ENCODE measurements at regions not wholly inside any gene's neighbourhood (a gene's known extent, or its start where the extent isn't known, plus 50 kb on each side); places are given as distances from the start of the nearest gene placed in this dataset.

DNA sequence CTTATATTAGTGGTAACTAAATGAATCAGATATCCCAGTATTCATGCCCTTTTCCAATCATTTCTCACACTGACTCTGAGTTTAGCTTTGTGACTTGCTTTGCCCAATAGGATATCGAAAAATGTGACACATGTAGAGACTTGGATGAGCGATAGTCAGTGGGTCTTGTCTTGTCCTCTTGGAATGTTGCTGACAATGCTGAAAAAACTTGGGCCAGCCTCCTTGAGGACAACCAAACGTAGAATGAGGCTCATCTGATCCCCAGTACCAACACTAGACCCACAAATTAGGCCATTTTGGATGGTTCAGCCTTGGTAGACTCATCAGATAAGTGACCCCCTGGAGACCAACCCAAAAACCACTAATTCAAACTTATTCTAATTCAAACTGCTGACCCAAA is 351.0 kb downstream of the GRIN2B start:
- TF ChIP-seq, protein P1, sequence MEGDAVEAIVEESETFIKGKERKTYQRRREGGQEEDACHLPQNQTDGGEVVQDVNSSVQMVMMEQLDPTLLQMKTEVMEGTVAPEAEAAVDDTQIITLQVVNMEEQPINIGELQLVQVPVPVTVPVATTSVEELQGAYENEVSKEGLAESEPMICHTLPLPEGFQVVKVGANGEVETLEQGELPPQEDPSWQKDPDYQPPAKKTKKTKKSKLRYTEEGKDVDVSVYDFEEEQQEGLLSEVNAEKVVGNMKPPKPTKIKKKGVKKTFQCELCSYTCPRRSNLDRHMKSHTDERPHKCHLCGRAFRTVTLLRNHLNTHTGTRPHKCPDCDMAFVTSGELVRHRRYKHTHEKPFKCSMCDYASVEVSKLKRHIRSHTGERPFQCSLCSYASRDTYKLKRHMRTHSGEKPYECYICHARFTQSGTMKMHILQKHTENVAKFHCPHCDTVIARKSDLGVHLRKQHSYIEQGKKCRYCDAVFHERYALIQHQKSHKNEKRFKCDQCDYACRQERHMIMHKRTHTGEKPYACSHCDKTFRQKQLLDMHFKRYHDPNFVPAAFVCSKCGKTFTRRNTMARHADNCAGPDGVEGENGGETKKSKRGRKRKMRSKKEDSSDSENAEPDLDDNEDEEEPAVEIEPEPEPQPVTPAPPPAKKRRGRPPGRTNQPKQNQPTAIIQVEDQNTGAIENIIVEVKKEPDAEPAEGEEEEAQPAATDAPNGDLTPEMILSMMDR (IDR thresholded peaks at IDR 0.05): no peak
- no peak for TF ChIP-seq POLR2A (IDR thresholded peaks at IDR 0.05)
